GM23338 (cell line): ENCODE measurements at regions not wholly inside any gene's neighbourhood (a gene's known extent, or its start where the extent isn't known, plus 50 kb on each side); places are given as distances from the start of the nearest gene placed in this dataset.

Experiments used
- ATAC-seq: fragments of 200-7000 bp; cut with Tn5 transposase; 3 replicates; pipeline ENCODE4 v1.9.1; 2020
- DNase-seq: peaks from one replicate; pipeline ENCODE4 v3.0.0-alpha.2; 2015; ENCODE audit warnings: low spot score
- H2AFZ ChIP-seq: fragments of 200-600 bp; sonication (generic); 2 replicates; pipeline ENCODE4 v1.8.0; 2016; ENCODE audit warnings: antibody characterized with exemption, mild to moderate bottlenecking, moderate library complexity
- H3F3A ChIP-seq: fragments of 200-600 bp; sonication (generic); replicated peaks from 2 replicates; pipeline ENCODE4 v1.8.0; 2017; ENCODE audit warnings: antibody characterized with exemption, mixed run types, low read depth
- H3K27ac ChIP-seq: fragments of 200-600 bp; sonication (generic); 2 replicates; pipeline ENCODE4 v1.6.1; 2016; ENCODE audit warnings: low read depth
- H3K27me3 ChIP-seq: fragments of 200-600 bp; sonication (generic); 2 replicates; pipeline ENCODE4 v1.8.0; 2016; ENCODE audit warnings: mild to moderate bottlenecking, mixed run types, moderate library complexity; ENCODE audit not compliant: insufficient read depth
- H3K36me3 ChIP-seq: fragments of 200-600 bp; sonication (generic); 2 replicates; pipeline ENCODE4 v1.8.0; 2016; ENCODE audit warnings: mild to moderate bottlenecking; ENCODE audit not compliant: insufficient read depth
- H3K4me1 ChIP-seq: fragments of 200-600 bp; sonication (generic); 2 replicates; pipeline ENCODE4 v1.8.0; 2016; ENCODE audit warnings: mild to moderate bottlenecking, moderate library complexity; ENCODE audit not compliant: insufficient read depth
- H3K4me2 ChIP-seq: fragments of 200-600 bp; sonication (generic); 2 replicates; pipeline ENCODE4 v1.7.1; 2017; ENCODE audit warnings: mixed run types
- H3K4me3 ChIP-seq: fragments of 200-600 bp; sonication (generic); 2 replicates; pipeline ENCODE4 v1.6.1; 2016; ENCODE audit warnings: mixed run types
- H3K79me2 ChIP-seq: fragments of 200-600 bp; sonication (generic); replicated peaks from 2 replicates; pipeline ENCODE4 v1.8.0; 2017; ENCODE audit warnings: mild to moderate bottlenecking; ENCODE audit not compliant: insufficient read depth
- H3K9me2 ChIP-seq: fragments of 200-600 bp; sonication (generic); 2 replicates; pipeline ENCODE4 v1.8.0; 2017; ENCODE audit not compliant: insufficient read depth
- H4K20me1 ChIP-seq: fragments of 200-600 bp; sonication (generic); replicated peaks from 2 replicates; pipeline ENCODE4 v1.8.0; 2017; ENCODE audit warnings: mild to moderate bottlenecking; ENCODE audit not compliant: insufficient read depth
- H3K27ac Mint-ChIP-seq: 2 replicates; pipeline ENCODE4 v1.8.0; 2020; ENCODE audit warnings: inconsistent platforms, mild to moderate bottlenecking, moderate library complexity, mixed read lengths
- H3K27me3 Mint-ChIP-seq: 3 replicates; pipeline ENCODE4 v1.8.0; 2022; ENCODE audit warnings: low read depth, mild to moderate bottlenecking, moderate library complexity, mixed read lengths, inconsistent platforms; ENCODE audit not compliant: insufficient read depth, poor library complexity
- H3K36me3 Mint-ChIP-seq: 3 replicates; pipeline ENCODE4 v1.8.0; 2021; ENCODE audit warnings: low read depth, mild to moderate bottlenecking, inconsistent platforms, moderate library complexity, mixed read lengths
- H3K4me1 Mint-ChIP-seq: 3 replicates; pipeline ENCODE4 v1.8.0; 2020; ENCODE audit warnings: mild to moderate bottlenecking, inconsistent platforms, mixed read lengths
- H3K4me3 Mint-ChIP-seq: 3 replicates; pipeline ENCODE4 v1.8.0; 2021; ENCODE audit warnings: moderate library complexity, mild to moderate bottlenecking, inconsistent platforms, mixed read lengths
- H3K9me3 Mint-ChIP-seq: 3 replicates; pipeline ENCODE4 v1.8.0; 2020; ENCODE audit warnings: moderate library complexity, mild to moderate bottlenecking, inconsistent platforms, mixed read lengths
- CREB1 ChIP-seq: fragments of 250-450 bp; sonication (Bioruptor Pico); IDR thresholded peaks from 2 replicates; pipeline ENCODE4 v1.5.0; 2020; ENCODE audit warnings: low read depth, mild to moderate bottlenecking, moderate library complexity
- CTCF ChIP-seq, 2 experiments: fragments of 200-600 bp in 1 of 2; sonication (generic) in 1 of 2; conservative IDR thresholded peaks; 2 replicates each; pipeline versions ENCODE4 v1.5.1 to v1.6.1; 2016 to 2017; ENCODE audit warnings: antibody characterized with exemption in 2 of 2, low read depth in 2 of 2, mild to moderate bottlenecking in 2 of 2, moderate library complexity in 1 of 2
- ETS1 ChIP-seq: IDR thresholded peaks from 2 replicates; pipeline ENCODE4 v1.6.1; 2016; ENCODE audit warnings: antibody characterized with exemption
- EZH2 ChIP-seq: fragments of 200-600 bp; sonication (generic); IDR thresholded peaks from one replicate; pipeline ENCODE4 v1.8.0; 2017; ENCODE audit warnings: antibody characterized with exemption, mild to moderate bottlenecking, low read depth; ENCODE audit not compliant: unreplicated experiment
- EZH2phosphoT487 ChIP-seq: fragments of 200-600 bp; sonication (generic); IDR thresholded peaks from one replicate; pipeline ENCODE4 v1.8.1; 2018; ENCODE audit warnings: antibody characterized with exemption; ENCODE audit not compliant: unreplicated experiment
- JUNB ChIP-seq: IDR thresholded peaks from one replicate; pipeline ENCODE4 v1.6.1; 2016; ENCODE audit warnings: antibody characterized with exemption; ENCODE audit not compliant: unreplicated experiment
- NANOG ChIP-seq: IDR thresholded peaks from 2 replicates; pipeline ENCODE4 v1.6.1; 2016; ENCODE audit warnings: antibody characterized with exemption, borderline replicate concordance
- POLR2AphosphoS5 ChIP-seq: IDR thresholded peaks from 2 replicates; pipeline ENCODE4 v1.6.1; 2016; ENCODE audit warnings: antibody characterized with exemption, low read depth
- REST ChIP-seq: IDR thresholded peaks from one replicate; pipeline ENCODE4 v1.6.1; 2018; ENCODE audit warnings: antibody characterized with exemption; ENCODE audit not compliant: unreplicated experiment
- STAT1 ChIP-seq: IDR thresholded peaks from one replicate; pipeline ENCODE4 v1.6.1; 2016; ENCODE audit warnings: antibody characterized with exemption; ENCODE audit not compliant: unreplicated experiment
- ZNF331 ChIP-seq: fragments of 250-450 bp; sonication (Bioruptor Pico); IDR thresholded peaks from 2 replicates; pipeline ENCODE4 v1.5.0; 2020; ENCODE audit warnings: low read depth, mild to moderate bottlenecking, moderate library complexity
- ZNF462 ChIP-seq: fragments of 250-450 bp; sonication (Bioruptor Pico); IDR thresholded peaks from 2 replicates; pipeline ENCODE4 v1.5.0; 2020; ENCODE audit warnings: mild to moderate bottlenecking, moderate library complexity

GRCh38 chrX:22922961-22923360 lies 76.8 kb upstream of the DDX53 start:
- H3K9me2 ChIP-seq, result no peaks in the 10 kb centered on the region
- H3K4me2 ChIP-seq, result no peak overlapping the region
- H3K27ac ChIP-seq, result no peak overlapping the region
- Mint-ChIP-seq H3K27me3 (no peaks in the 10 kb centered on the region), H3K9me3 (no peaks in the 10 kb centered on the region), H3K36me3 (no peaks in the 10 kb centered on the region), H3K27ac (no peak overlapping the region), H3K4me1 (peaks cover 4% of the 10 kb centered on the region; the same call in 1 of the 3 replicates), H3K4me3 (no peak overlapping the region)
- TF ChIP-seq JUNB, result no peak
- no peak for TF ChIP-seq NANOG
- no peak for TF ChIP-seq EZH2
- TF ChIP-seq ETS1, result no peak
- TF ChIP-seq ZNF462 (CRISPR knock-in tag), result no peak
- no peak for TF ChIP-seq ZNF331 (CRISPR knock-in tag)
- no peak for TF ChIP-seq POLR2AphosphoS5
- TF ChIP-seq REST, result no peak
- no peak for TF ChIP-seq STAT1
- no peak for TF ChIP-seq CREB1
- no peak for TF ChIP-seq EZH2phosphoT487
- no peak for TF ChIP-seq CTCF (conservative IDR thresholded peaks at IDR 0.05; ENCODE audit: low read depth in 2 of 2)
- H3K4me3 ChIP-seq, result no peak overlapping the region
- H3K27me3 ChIP-seq, result no peaks in the 10 kb centered on the region
- H3K36me3 ChIP-seq, result no peaks in the 10 kb centered on the region
- no peaks in the 10 kb centered on the region for H4K20me1 ChIP-seq
- ATAC-seq (no peak), DNase-seq (no peak)
- no peaks in the 10 kb centered on the region for H3K79me2 ChIP-seq
- no peaks in the 10 kb centered on the region for H3F3A ChIP-seq
- H2AFZ ChIP-seq, result no peak overlapping the region
- no peaks in the 10 kb centered on the region for H3K4me1 ChIP-seq
